Neuronal stem cell (in vitro differentiated cells): ENCODE measurements at regions not wholly inside any gene's neighbourhood (a gene's known extent, or its start where the extent isn't known, plus 50 kb on each side); places are given as distances from the start of the nearest gene placed in this dataset.

ENCODE experiments used
- DNase-seq: peaks from one replicate; pipeline ENCODE4 v3.0.0-alpha.2; 2013; ENCODE audit warnings: low spot score
- H2AFZ ChIP-seq: one replicate; pipeline ENCODE4 v1.6.1; 2013; ENCODE audit warnings: mild to moderate bottlenecking, low read length, inconsistent platforms
- H2AK5ac ChIP-seq: 2 replicates; pipeline ENCODE4 v1.6.1; 2013; ENCODE audit warnings: low read depth, mild to moderate bottlenecking, inconsistent platforms, low read length, moderate library complexity, mixed read lengths
- H2BK120ac ChIP-seq: 2 replicates; pipeline ENCODE4 v1.6.1; 2013; ENCODE audit warnings: low read depth, mild to moderate bottlenecking, inconsistent platforms, low read length, moderate library complexity, mixed read lengths
- H2BK12ac ChIP-seq: one replicate; pipeline ENCODE4 v1.6.1; 2013; ENCODE audit warnings: low read length, inconsistent platforms
- H2BK15ac ChIP-seq: 2 replicates; pipeline ENCODE4 v1.6.1; 2013; ENCODE audit warnings: mild to moderate bottlenecking, low read length, inconsistent platforms, mixed read lengths
- H2BK5ac ChIP-seq: one replicate; pipeline ENCODE4 v1.6.1; 2013; ENCODE audit warnings: inconsistent platforms, mild to moderate bottlenecking, low read length, moderate library complexity
- H3K14ac ChIP-seq: one replicate; pipeline ENCODE4 v1.6.1; 2013; ENCODE audit warnings: low read length, inconsistent platforms
- H3K18ac ChIP-seq: 2 replicates; pipeline ENCODE4 v1.6.1; 2013; ENCODE audit warnings: low read length, inconsistent platforms
- H3K23ac ChIP-seq: 2 replicates; pipeline ENCODE4 v1.6.1; 2013; ENCODE audit warnings: low read depth, mild to moderate bottlenecking, mixed read lengths, low read length, inconsistent platforms; ENCODE audit not compliant: poor library complexity
- H3K27ac ChIP-seq: replicated peaks from 3 replicates; pipeline ENCODE4 v1.5.1; 2013; ENCODE audit warnings: low read length, inconsistent platforms
- H3K27me3 ChIP-seq, 3 experiments: 2 replicates each; pipeline ENCODE4 v1.6.1; 2013; ENCODE audit warnings: low read length in 3 of 3, mild to moderate bottlenecking in 2 of 3, inconsistent platforms in 1 of 3, low read depth in 1 of 3, mixed read lengths in 1 of 3, moderate library complexity in 1 of 3; ENCODE audit not compliant: control insufficient read depth in 3 of 3, insufficient read depth in 3 of 3
- H3K36me3 ChIP-seq, 2 donors: replicated peaks in 1 of 2; 2 replicates each; pipeline ENCODE4 v1.6.1; 2013; ENCODE audit warnings: low read length in 2 of 2; ENCODE audit not compliant: control insufficient read depth in 2 of 2, insufficient read depth in 2 of 2
- H3K4ac ChIP-seq: 2 replicates; pipeline ENCODE4 v1.6.1; 2013; ENCODE audit warnings: inconsistent platforms, mild to moderate bottlenecking, low read length, moderate library complexity
- H3K4me1 ChIP-seq, 2 donors: 1 replicate in 1 of 2; 2 replicates in 1 of 2; pipeline ENCODE4 v1.6.1; 2013; ENCODE audit warnings: low read length in 2 of 2, low read depth in 1 of 2; ENCODE audit not compliant: control insufficient read depth in 2 of 2, insufficient read depth in 1 of 2
- H3K4me2 ChIP-seq: one replicate; pipeline ENCODE4 v1.6.1; 2013; ENCODE audit warnings: mild to moderate bottlenecking, low read length, inconsistent platforms; ENCODE audit not compliant: insufficient read depth, poor library complexity, severe bottlenecking
- H3K4me3 ChIP-seq, 2 donors: 2 replicates each; pipeline ENCODE4 v1.5.1; 2013; ENCODE audit warnings: low read length in 2 of 2, mild to moderate bottlenecking in 2 of 2, inconsistent platforms in 1 of 2, moderate library complexity in 1 of 2
- H3K79me1 ChIP-seq: one replicate; pipeline ENCODE4 v1.6.1; 2013; ENCODE audit warnings: low read depth, mild to moderate bottlenecking, inconsistent platforms, low read length, moderate library complexity
- H3K9ac ChIP-seq: one replicate; pipeline ENCODE4 v1.6.1; 2013; ENCODE audit warnings: mild to moderate bottlenecking, low read depth, low read length, inconsistent platforms; ENCODE audit not compliant: poor library complexity
- H3K9me3 ChIP-seq, 2 donors: replicated peaks in 1 of 2; 2 replicates each; pipeline versions ENCODE3 to v1.6.1; 2013; ENCODE audit warnings: low read length in 2 of 2, mild to moderate bottlenecking in 2 of 2, inconsistent platforms in 1 of 2, low read depth in 1 of 2, mixed read lengths in 1 of 2, moderate library complexity in 1 of 2; ENCODE audit not compliant: control insufficient read depth in 2 of 2, insufficient read depth in 1 of 2
- H4K8ac ChIP-seq: one replicate; pipeline ENCODE4 v1.6.1; 2013; ENCODE audit warnings: low read depth, mild to moderate bottlenecking, inconsistent platforms, low read length, moderate library complexity
- H4K91ac ChIP-seq: one replicate; pipeline ENCODE4 v1.6.1; 2013; ENCODE audit warnings: low read length, low read depth, mild to moderate bottlenecking, inconsistent platforms; ENCODE audit not compliant: poor library complexity
- WGBS, 2 donors: extraction: QIAGEN DNeasy Blood & Tissue Kit; methylation state at CpG; one replicate each; pipeline ENCODE4 v1.1.7; 2013; ENCODE audit warnings: missing lambda C conversion rate in 2 of 2, mixed read lengths in 1 of 2; ENCODE audit not compliant: insufficient read length in 2 of 2, insufficient replicate concordance in 1 of 2; ENCODE audit errors: extremely low coverage in 2 of 2; 5-methylcytosine and 5-hydroxymethylcytosine counted together

GRCh38 chr5:162282191-162282590 is 214.6 kb downstream of the GABRG2 start:
- no peak overlapping the region for H3K27ac ChIP-seq
- no peak overlapping the region for H2AFZ ChIP-seq
- H3K27me3 ChIP-seq, result no peaks in the 10 kb centered on the region
- no peak overlapping the region for H2BK12ac ChIP-seq
- DNase-seq, result no peak
- no peaks in the 10 kb centered on the region for H3K4me1 ChIP-seq
- no peaks in the 10 kb centered on the region for H3K9me3 ChIP-seq
- no peak overlapping the region for H3K18ac ChIP-seq
- H4K91ac ChIP-seq, result no peak overlapping the region
- H3K14ac ChIP-seq, result no peak overlapping the region
- no peak overlapping the region for H3K9ac ChIP-seq
- no peak overlapping the region for H2AK5ac ChIP-seq
- WGBS, 2 donors, result no CpG with 5 or more reads among the region's 1 CpG
- H3K23ac ChIP-seq, result no peak overlapping the region
- no peak overlapping the region for H3K4me2 ChIP-seq
- no peak overlapping the region for H3K4ac ChIP-seq
- no peak overlapping the region for H3K4me3 ChIP-seq
- H3K79me1 ChIP-seq, result no peaks in the 10 kb centered on the region
- no peak overlapping the region for H4K8ac ChIP-seq
- no peaks in the 10 kb centered on the region for H3K36me3 ChIP-seq
- no peak overlapping the region for H2BK5ac ChIP-seq
- H2BK120ac ChIP-seq, result no peak overlapping the region
- H2BK15ac ChIP-seq, result no peak overlapping the region

- Histone ChIP-seq H3K36me3 (no peaks in the 10 kb centered on the region), H3K9ac (no peak overlapping the region), H3K14ac (no peak overlapping the region), H3K27me3 (no peaks in the 10 kb centered on the region), H4K91ac (no peak overlapping the region), H2BK120ac (no peak overlapping the region), H3K23ac (no peak overlapping the region), H2BK5ac (no peak overlapping the region), H2BK15ac (no peak overlapping the region), H3K4me1 (no peaks in the 10 kb centered on the region), H3K4ac (no peak overlapping the region), H3K79me1 (no peaks in the 10 kb centered on the region), H3K18ac (no peak overlapping the region), H4K8ac (no peak overlapping the region), H3K9me3 (no peaks in the 10 kb centered on the region), H2BK12ac (no peak overlapping the region), H3K27ac (no peak overlapping the region), H2AFZ (no peak overlapping the region), H2AK5ac (no peak overlapping the region), H3K4me3 (no peak overlapping the region), H3K4me2 (no peak overlapping the region)
- no peak for DNase-seq
- WGBS, 2 donors, result no CpG with 5 or more reads among the region's 1 CpG
Observed at GRCh38 chr5:162283609-162284008, 216.0 kb downstream of the GABRG2 start.

- Histone ChIP-seq H2BK5ac (no peak overlapping the region), H3K14ac (no peak overlapping the region), H2AK5ac (no peak overlapping the region), H3K79me1 (no peaks in the 10 kb centered on the region), H2BK120ac (no peak overlapping the region), H3K23ac (no peak overlapping the region), H3K4ac (no peak overlapping the region), H2BK15ac (no peak overlapping the region), H3K4me2 (no peak overlapping the region), H3K4me1 (no peaks in the 10 kb centered on the region), H4K8ac (no peak overlapping the region), H2BK12ac (no peak overlapping the region), H3K9ac (no peak overlapping the region), H4K91ac (no peak overlapping the region), H3K36me3 (no peaks in the 10 kb centered on the region), H3K9me3 (no peaks in the 10 kb centered on the region), H3K4me3 (no peak overlapping the region), H2AFZ (no peak overlapping the region), H3K27ac (no peak overlapping the region), H3K27me3 (no peaks in the 10 kb centered on the region), H3K18ac (no peak overlapping the region)
- no peak for DNase-seq
- no CpG with 5 or more reads among the region's 4 CpGs for WGBS, 2 donors
Observed at GRCh38 chr5:162288647-162289296, 221.2 kb downstream of the GABRG2 start.

GRCh38 chr5:162289489-162289888 is 221.9 kb downstream of the GABRG2 start:
- Histone ChIP-seq H3K14ac (no peak overlapping the region), H3K4ac (no peak overlapping the region), H2BK12ac (no peak overlapping the region), H2AFZ (no peak overlapping the region), H2BK5ac (no peak overlapping the region), H3K9me3 (no peaks in the 10 kb centered on the region), H3K4me2 (no peak overlapping the region), H2BK120ac (no peak overlapping the region), H3K4me3 (no peak overlapping the region), H4K8ac (no peak overlapping the region), H3K9ac (no peak overlapping the region), H3K27ac (no peak overlapping the region), H3K27me3 (no peaks in the 10 kb centered on the region), H4K91ac (no peak overlapping the region), H3K18ac (no peak overlapping the region), H3K23ac (no peak overlapping the region), H2AK5ac (no peak overlapping the region), H2BK15ac (no peak overlapping the region), H3K36me3 (no peaks in the 10 kb centered on the region), H3K4me1 (no peaks in the 10 kb centered on the region), H3K79me1 (no peaks in the 10 kb centered on the region)
- no peak for DNase-seq
- WGBS, 2 donors, result no CpG with 5 or more reads among the region's 2 CpGs
